Left colon (tissue), 2 donors: ENCODE measurements at regions not wholly inside any gene's neighbourhood (a gene's known extent, or its start where the extent isn't known, plus 50 kb on each side); places are given as distances from the start of the nearest gene placed in this dataset.

Source experiments
- ATAC-seq: fragments of 200-7000 bp; cut with Tn5 transposase; one replicate; pipeline ENCODE4 v1.9.1; 2020; ENCODE audit warnings: mild to moderate bottlenecking, moderate library complexity
- DNase-seq, 2 donors: peaks; one replicate each; pipeline ENCODE4 v3.0.0-alpha.2; 2020
- intact Hi-C, 2 donors: fragments of 100-400 bp; cut with DNase I in 1 of 2; cut with micrococcal nuclease in 1 of 2; formaldehyde crosslinking; loops; one replicate each; pipeline versions ENCODE4 v1.11.2 to v1.14.0; 2022; cut with DNase I, micrococcal nuclease
- donor health status: DM: no; HTN: no; CAD: no.
- donor health status: DM: yes; HTN: yes; CAD: no.

- intact Hi-C loops, result no loop called here
- DNase-seq (no peak), ATAC-seq (no peak)
Observed at GRCh38 chrX:39805825-39806224, 291.9 kb downstream of the BCOR start.

- intact Hi-C loops, result no loop called here
- ATAC-seq (no peak), DNase-seq (no peak)
Observed at GRCh38 chrX:39808471-39808917, 289.3 kb downstream of the BCOR start.

GRCh38 chrX:39809331-39809730, 288.4 kb downstream of the BCOR start:
- ATAC-seq (no peak), DNase-seq (no peak)
- intact Hi-C loops, result no loop called here

GRCh38 chrX:39810901-39811300, 286.9 kb downstream of the BCOR start:
- intact Hi-C loops, result no loop called here
- ATAC-seq (no peak), DNase-seq (no peak)

- intact Hi-C loops, result no loop called here
- DNase-seq (no peak), ATAC-seq (no peak)
Observed at GRCh38 chrX:39811376-39811775, 286.4 kb downstream of the BCOR start.

GRCh38 chrX:39813631-39814277, 284.0 kb downstream of the BCOR start:
- intact Hi-C loops, result no loop called here
- ATAC-seq (peak; percentile 80), DNase-seq (peak; percentile 46 to 50)

- intact Hi-C loops, result no loop called here
- DNase-seq, result peak in 1 of 2 donors; percentile 43
- ATAC-seq, result peak; percentile 44
Observed at GRCh38 chrX:39814391-39814790, 283.4 kb downstream of the BCOR start.

GRCh38 chrX:39815631-39816030, 282.1 kb downstream of the BCOR start:
- DNase-seq (no peak), ATAC-seq (no peak)
- intact Hi-C loops, result no loop called here

- DNase-seq (no peak), ATAC-seq (no peak)
Observed at GRCh38 chrX:39816871-39817731, 280.7 kb downstream of the BCOR start.

GRCh38 chrX:39817754-39818470, 279.8 kb downstream of the BCOR start:
- intact Hi-C loops, result no loop called here
- no peak for ATAC-seq
- peak in 1 of 2 donors; percentile 17 for DNase-seq

More at GRCh38 chrX:39816871-39817731, 280.7 kb downstream of the BCOR start:
- intact Hi-C loops, result no loop called here

- DNase-seq (no peak), ATAC-seq (no peak)
- intact Hi-C loops, result no loop called here
Observed at GRCh38 chrX:39818750-39819149, 279.0 kb downstream of the BCOR start.

- DNase-seq (no peak), ATAC-seq (no peak)
- intact Hi-C loops, result no loop called here
Observed at GRCh38 chrX:39819921-39820849, 277.6 kb downstream of the BCOR start.

GRCh38 chrX:39820938-39821708, 276.6 kb downstream of the BCOR start:
- ATAC-seq (no peak), DNase-seq (peak in 1 of 2 donors; percentile 16)
- intact Hi-C loops, result no loop called here

GRCh38 chrX:39821709-39822095, 276.1 kb downstream of the BCOR start:
- ATAC-seq (no peak), DNase-seq (peak in 1 of 2 donors; percentile 15)
- intact Hi-C loops, result no loop called here

GRCh38 chrX:39822133-39822748, 275.5 kb downstream of the BCOR start:
- intact Hi-C loops, result no loop called here
- ATAC-seq (no peak), DNase-seq (no peak)

- intact Hi-C loops, result no loop called here
Observed at GRCh38 chrX:39823424-39823823, 274.3 kb downstream of the BCOR start.

GRCh38 chrX:39823854-39824253, 273.9 kb downstream of the BCOR start:
- no peak for ATAC-seq

More at GRCh38 chrX:39823424-39823823, 274.3 kb downstream of the BCOR start:
- no peak for ATAC-seq
- no peak for DNase-seq

More at GRCh38 chrX:39823854-39824253, 273.9 kb downstream of the BCOR start:
- intact Hi-C loops, result no loop called here
- no peak for DNase-seq
